Neural cell (in vitro differentiated cells): ENCODE measurements at regions not wholly inside any gene's neighbourhood (a gene's known extent, or its start where the extent isn't known, plus 50 kb on each side); places are given as distances from the start of the nearest gene placed in this dataset.

Experiments
- H2AFZ ChIP-seq: fragments of 200-600, 300-800 bp; sonication (generic), shearing (Covaris generic); 2 replicates; pipeline ENCODE4 v1.6.0; 2014; ENCODE audit warnings: low read depth, mild to moderate bottlenecking, antibody characterized with exemption, low read length, moderate library complexity
- H3F3A ChIP-seq: fragments of 200-600 bp; shearing (Covaris generic); 2 replicates; pipeline ENCODE4 v1.6.1; 2016; ENCODE audit warnings: mild to moderate bottlenecking, moderate library complexity, mixed read lengths, antibody characterized with exemption, low read length; ENCODE audit not compliant: insufficient read depth, poor library complexity, severe bottlenecking
- H3K27ac ChIP-seq: fragments of 200-600, 300-800 bp; sonication (generic), shearing (Covaris generic); 2 replicates; pipeline ENCODE4 v1.5.1; 2014; ENCODE audit warnings: mild to moderate bottlenecking, low read length, moderate library complexity
- H3K27me3 ChIP-seq: fragments of 300-800, 200-600 bp; sonication (generic), shearing (Covaris generic); 2 replicates; pipeline ENCODE4 v1.6.0; 2014; ENCODE audit warnings: mild to moderate bottlenecking, low read depth, low read length, moderate library complexity; ENCODE audit not compliant: insufficient read depth
- H3K36me3 ChIP-seq: fragments of 300-800, 200-600 bp; sonication (generic), shearing (Covaris generic); 2 replicates; pipeline ENCODE4 v1.5.1; 2014; ENCODE audit warnings: mild to moderate bottlenecking, antibody characterized with exemption, low read length, moderate library complexity; ENCODE audit not compliant: insufficient read depth
- H3K4me2 ChIP-seq: fragments of 300-800, 200-600 bp; sonication (generic), shearing (Covaris generic); 2 replicates; pipeline ENCODE4 v1.6.0; 2014; ENCODE audit warnings: mild to moderate bottlenecking, low read length
- H3K4me3 ChIP-seq: fragments of 300-800, 200-600 bp; sonication (generic), shearing (Covaris generic); 2 replicates; pipeline ENCODE4 v1.5.1; 2014; ENCODE audit warnings: mild to moderate bottlenecking, low read length, moderate library complexity
- H3K79me2 ChIP-seq: fragments of 200-600 bp; shearing (Covaris generic); replicated peaks from 2 replicates; pipeline ENCODE4 v1.6.0; 2014; ENCODE audit warnings: mild to moderate bottlenecking, low read length, moderate library complexity; ENCODE audit not compliant: insufficient read depth
- H3K9ac ChIP-seq: fragments of 300-800, 200-600 bp; sonication (generic), shearing (Covaris generic); 2 replicates; pipeline ENCODE4 v1.6.1; 2016; ENCODE audit warnings: mild to moderate bottlenecking, low read length, mixed read lengths
- H3K9me2 ChIP-seq: fragments of 200-600 bp; shearing (Covaris generic); 2 replicates; pipeline ENCODE4 v1.6.1; 2016; ENCODE audit warnings: mild to moderate bottlenecking, low read length, mixed read lengths; ENCODE audit not compliant: insufficient read depth
- H3K9me3 ChIP-seq: fragments of 200-600, 300-800 bp; sonication (generic), shearing (Covaris generic); 2 replicates; pipeline ENCODE4 v1.6.1; 2016; ENCODE audit warnings: mild to moderate bottlenecking, mixed run types, low read length, moderate library complexity, mixed read lengths
- H4K20me1 ChIP-seq: fragments of 200-600 bp; shearing (Covaris generic); 2 replicates; pipeline ENCODE4 v1.6.1; 2016; ENCODE audit warnings: mild to moderate bottlenecking, mixed run types; ENCODE audit not compliant: insufficient read depth
- EP300 ChIP-seq: fragments of 450-650 bp; conservative IDR thresholded peaks from 2 replicates; pipeline ENCODE4 v1.6.1; 2014; ENCODE audit warnings: antibody characterized with exemption, mild to moderate bottlenecking, moderate library complexity; ENCODE audit not compliant: poor library complexity, severe bottlenecking
- EZH2 ChIP-seq: fragments of 200-600, 300-800 bp; shearing (Covaris generic), sonication (generic); IDR thresholded peaks from 2 replicates; pipeline ENCODE4 v1.6.1; 2014; ENCODE audit warnings: antibody characterized with exemption, low read length, borderline replicate concordance, mild to moderate bottlenecking; ENCODE audit not compliant: insufficient read depth, poor library complexity, severe bottlenecking
- MXI1 ChIP-seq: fragments of 450-650 bp; conservative IDR thresholded peaks from 2 replicates; pipeline ENCODE4 v1.6.1; 2014; ENCODE audit warnings: antibody characterized with exemption, mild to moderate bottlenecking; ENCODE audit not compliant: poor library complexity, severe bottlenecking
- POLR2AphosphoS5 ChIP-seq: IDR thresholded peaks from 2 replicates; pipeline ENCODE4 v1.6.1; 2012
- RAD21 ChIP-seq: fragments of 450-650 bp; conservative IDR thresholded peaks from 2 replicates; pipeline ENCODE4 v1.6.1; 2014; ENCODE audit warnings: antibody characterized with exemption, mild to moderate bottlenecking, moderate library complexity
- REST ChIP-seq: IDR thresholded peaks from 2 replicates; pipeline ENCODE4 v1.6.1; 2012; ENCODE audit warnings: borderline replicate concordance
- SMC3 ChIP-seq: fragments of 450-650 bp; conservative IDR thresholded peaks from 2 replicates; pipeline ENCODE4 v1.6.1; 2014; ENCODE audit warnings: antibody characterized with exemption, mild to moderate bottlenecking, moderate library complexity; ENCODE audit not compliant: poor library complexity
- TAF1 ChIP-seq: IDR thresholded peaks from 2 replicates; pipeline ENCODE4 v1.6.1; 2012; ENCODE audit warnings: low read depth
- TF ChIP-seq, protein P1 (sequence below): fragments of 450-650 bp; IDR thresholded peaks from 2 replicates; pipeline ENCODE4 v1.5.1; 2014; ENCODE audit warnings: antibody characterized with exemption, mild to moderate bottlenecking, moderate library complexity; ENCODE audit not compliant: poor library complexity, severe bottlenecking

DNA sequence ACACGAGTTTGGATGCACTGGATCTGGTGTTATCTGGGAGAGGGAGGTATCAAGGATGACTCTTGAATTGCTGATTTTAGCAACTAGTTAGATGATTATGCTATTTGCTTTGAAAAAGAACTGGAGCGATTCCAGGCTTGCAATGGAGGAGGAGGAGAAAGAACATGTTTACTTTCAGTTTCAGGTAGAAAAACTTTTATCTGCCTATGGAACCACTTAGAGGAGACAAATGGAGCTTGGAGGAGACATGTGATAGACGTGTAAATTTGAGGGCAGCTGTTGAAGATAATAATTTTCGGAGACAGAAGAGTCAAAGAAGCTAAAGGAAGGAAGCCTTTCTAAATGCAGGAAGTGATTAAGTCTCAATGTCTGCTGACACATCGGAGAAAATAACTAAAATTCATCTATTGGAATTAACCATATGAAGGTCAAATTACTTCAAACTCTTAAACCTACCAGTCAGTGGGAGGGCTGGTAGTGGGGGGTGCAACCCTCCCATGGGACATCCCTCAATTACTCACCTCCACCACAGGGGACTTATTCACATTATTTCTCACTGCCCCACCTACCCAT, 56.4 kb upstream of the GNAI1 start:
- Histone ChIP-seq H3K36me3 (no peaks in the 10 kb centered on the region), H2AFZ (no peak overlapping the region), H3K27me3 (no peaks in the 10 kb centered on the region), H3K9ac (no peak overlapping the region), H3K4me2 (no peak overlapping the region), H3K27ac (no peak overlapping the region), H3K9me3 (no peaks in the 10 kb centered on the region), H4K20me1 (no peaks in the 10 kb centered on the region), H3K9me2 (no peaks in the 10 kb centered on the region), H3F3A (no peaks in the 10 kb centered on the region), H3K4me3 (no peak overlapping the region), H3K79me2 (no peaks in the 10 kb centered on the region)
- TF ChIP-seq SMC3 (no peak), TAF1 (no peak), EZH2 (no peak), POLR2AphosphoS5 (no peak), RAD21 (no peak), EP300 (no peak), REST (no peak), MXI1 (no peak)
- TF ChIP-seq, protein P1, sequence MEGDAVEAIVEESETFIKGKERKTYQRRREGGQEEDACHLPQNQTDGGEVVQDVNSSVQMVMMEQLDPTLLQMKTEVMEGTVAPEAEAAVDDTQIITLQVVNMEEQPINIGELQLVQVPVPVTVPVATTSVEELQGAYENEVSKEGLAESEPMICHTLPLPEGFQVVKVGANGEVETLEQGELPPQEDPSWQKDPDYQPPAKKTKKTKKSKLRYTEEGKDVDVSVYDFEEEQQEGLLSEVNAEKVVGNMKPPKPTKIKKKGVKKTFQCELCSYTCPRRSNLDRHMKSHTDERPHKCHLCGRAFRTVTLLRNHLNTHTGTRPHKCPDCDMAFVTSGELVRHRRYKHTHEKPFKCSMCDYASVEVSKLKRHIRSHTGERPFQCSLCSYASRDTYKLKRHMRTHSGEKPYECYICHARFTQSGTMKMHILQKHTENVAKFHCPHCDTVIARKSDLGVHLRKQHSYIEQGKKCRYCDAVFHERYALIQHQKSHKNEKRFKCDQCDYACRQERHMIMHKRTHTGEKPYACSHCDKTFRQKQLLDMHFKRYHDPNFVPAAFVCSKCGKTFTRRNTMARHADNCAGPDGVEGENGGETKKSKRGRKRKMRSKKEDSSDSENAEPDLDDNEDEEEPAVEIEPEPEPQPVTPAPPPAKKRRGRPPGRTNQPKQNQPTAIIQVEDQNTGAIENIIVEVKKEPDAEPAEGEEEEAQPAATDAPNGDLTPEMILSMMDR: no peak

DNA sequence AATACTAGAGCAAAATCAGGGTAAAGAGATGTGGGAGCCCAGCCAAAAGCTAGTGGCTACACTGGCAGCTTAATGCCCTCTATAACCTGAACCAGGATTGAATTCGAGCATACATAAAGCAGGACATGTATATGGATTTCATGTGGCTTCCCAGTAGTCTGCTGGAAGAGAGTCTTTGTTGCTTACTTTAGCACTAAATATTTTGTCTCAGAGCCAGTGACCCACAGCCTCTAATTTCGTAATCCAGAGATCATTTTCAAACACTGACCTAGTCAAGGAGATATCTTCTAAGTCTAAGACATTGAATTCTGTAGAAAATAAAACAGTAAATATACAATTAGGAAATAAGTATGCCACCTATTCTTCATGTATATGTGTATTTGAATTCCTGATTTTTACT, 64.2 kb upstream of the GNAI1 start:
- H3K9me2 ChIP-seq: no peaks in the 10 kb centered on the region
- H3K27ac ChIP-seq: no peak overlapping the region
- H4K20me1 ChIP-seq: no peaks in the 10 kb centered on the region
- H3K27me3 ChIP-seq: no peaks in the 10 kb centered on the region
- H3K9me3 ChIP-seq: no peaks in the 10 kb centered on the region
- no peaks in the 10 kb centered on the region for H3K36me3 ChIP-seq
- no peak overlapping the region for H3K9ac ChIP-seq
- no peaks in the 10 kb centered on the region for H3F3A ChIP-seq
- no peak overlapping the region for H2AFZ ChIP-seq
- H3K4me3 ChIP-seq: no peak overlapping the region
- no peaks in the 10 kb centered on the region for H3K79me2 ChIP-seq
- TF ChIP-seq EP300 (no peak), TAF1 (no peak), SMC3 (no peak), MXI1 (no peak)
- H3K4me2 ChIP-seq: no peak overlapping the region
